Uterus (tissue), 2 donors: ENCODE measurements at regions not wholly inside any gene's neighbourhood (a gene's known extent, or its start where the extent isn't known, plus 50 kb on each side); places are given as distances from the start of the nearest gene placed in this dataset.

Source experiments
- POLR2A ChIP-seq, 2 donors: fragments of 450-650 bp; IDR thresholded peaks; one replicate each; pipeline ENCODE4 v1.6.1; 2016; ENCODE audit warnings: antibody characterized with exemption in 2 of 2, mild to moderate bottlenecking in 1 of 2, moderate library complexity in 1 of 2
- TF ChIP-seq, protein P1 (sequence below), 4 experiments: fragments of 200-600 bp in 2 of 4; fragments of 450-650 bp in 2 of 4; sonication (generic) in 2 of 4; IDR thresholded peaks; one replicate each; pipeline ENCODE4 v1.5.1; 2016 to 2019; ENCODE audit warnings: antibody characterized with exemption in 4 of 4, mild to moderate bottlenecking in 2 of 4, moderate library complexity in 1 of 4

DNA sequence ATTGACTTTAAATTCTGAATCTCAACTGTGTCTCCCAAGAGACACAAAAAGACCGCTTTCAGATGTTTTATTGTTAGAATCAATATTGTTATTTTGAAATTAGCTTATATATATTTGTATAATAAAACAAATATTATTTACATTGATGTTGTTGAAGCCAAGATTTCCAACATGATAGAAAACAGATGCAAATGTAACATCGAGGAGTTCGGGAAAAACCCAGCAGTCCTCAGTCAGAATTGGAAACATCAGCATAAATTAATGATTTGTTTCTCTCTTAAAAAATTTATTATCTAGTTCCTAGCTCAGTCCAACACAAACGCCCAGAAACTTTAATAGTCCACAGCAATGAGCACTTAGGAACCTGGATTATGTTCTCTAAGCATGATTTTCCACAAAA lies 1330.4 kb downstream of the TBC1D22A start:
- TF ChIP-seq, protein P1, sequence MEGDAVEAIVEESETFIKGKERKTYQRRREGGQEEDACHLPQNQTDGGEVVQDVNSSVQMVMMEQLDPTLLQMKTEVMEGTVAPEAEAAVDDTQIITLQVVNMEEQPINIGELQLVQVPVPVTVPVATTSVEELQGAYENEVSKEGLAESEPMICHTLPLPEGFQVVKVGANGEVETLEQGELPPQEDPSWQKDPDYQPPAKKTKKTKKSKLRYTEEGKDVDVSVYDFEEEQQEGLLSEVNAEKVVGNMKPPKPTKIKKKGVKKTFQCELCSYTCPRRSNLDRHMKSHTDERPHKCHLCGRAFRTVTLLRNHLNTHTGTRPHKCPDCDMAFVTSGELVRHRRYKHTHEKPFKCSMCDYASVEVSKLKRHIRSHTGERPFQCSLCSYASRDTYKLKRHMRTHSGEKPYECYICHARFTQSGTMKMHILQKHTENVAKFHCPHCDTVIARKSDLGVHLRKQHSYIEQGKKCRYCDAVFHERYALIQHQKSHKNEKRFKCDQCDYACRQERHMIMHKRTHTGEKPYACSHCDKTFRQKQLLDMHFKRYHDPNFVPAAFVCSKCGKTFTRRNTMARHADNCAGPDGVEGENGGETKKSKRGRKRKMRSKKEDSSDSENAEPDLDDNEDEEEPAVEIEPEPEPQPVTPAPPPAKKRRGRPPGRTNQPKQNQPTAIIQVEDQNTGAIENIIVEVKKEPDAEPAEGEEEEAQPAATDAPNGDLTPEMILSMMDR (IDR thresholded peaks at IDR 0.05), result no peak
- no peak for TF ChIP-seq POLR2A (IDR thresholded peaks at IDR 0.05)
